ENCODE measurements at regions not wholly inside any gene's neighbourhood (a gene's known extent, or its start where the extent isn't known, plus 50 kb on each side); places are given as distances from the start of the nearest gene placed in this dataset.
"Not testable (repeated sequence)": the region's sequence is repeated elsewhere in the genome, so short reads cannot be mapped to it uniquely, and the experiment has no call there.

GRCh38 chrX:131869182-131869581, 153.9 kb upstream of the STK26 start:
- no peak overlapping the region for H3K27ac ChIP-seq (ENCODE audit: low read depth in 1 of 2, low read length in 1 of 2)
- TF ChIP-seq, protein P1, sequence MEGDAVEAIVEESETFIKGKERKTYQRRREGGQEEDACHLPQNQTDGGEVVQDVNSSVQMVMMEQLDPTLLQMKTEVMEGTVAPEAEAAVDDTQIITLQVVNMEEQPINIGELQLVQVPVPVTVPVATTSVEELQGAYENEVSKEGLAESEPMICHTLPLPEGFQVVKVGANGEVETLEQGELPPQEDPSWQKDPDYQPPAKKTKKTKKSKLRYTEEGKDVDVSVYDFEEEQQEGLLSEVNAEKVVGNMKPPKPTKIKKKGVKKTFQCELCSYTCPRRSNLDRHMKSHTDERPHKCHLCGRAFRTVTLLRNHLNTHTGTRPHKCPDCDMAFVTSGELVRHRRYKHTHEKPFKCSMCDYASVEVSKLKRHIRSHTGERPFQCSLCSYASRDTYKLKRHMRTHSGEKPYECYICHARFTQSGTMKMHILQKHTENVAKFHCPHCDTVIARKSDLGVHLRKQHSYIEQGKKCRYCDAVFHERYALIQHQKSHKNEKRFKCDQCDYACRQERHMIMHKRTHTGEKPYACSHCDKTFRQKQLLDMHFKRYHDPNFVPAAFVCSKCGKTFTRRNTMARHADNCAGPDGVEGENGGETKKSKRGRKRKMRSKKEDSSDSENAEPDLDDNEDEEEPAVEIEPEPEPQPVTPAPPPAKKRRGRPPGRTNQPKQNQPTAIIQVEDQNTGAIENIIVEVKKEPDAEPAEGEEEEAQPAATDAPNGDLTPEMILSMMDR (IDR thresholded peaks at IDR 0.05; ENCODE audit: control extremely low read depth, extremely low read depth): no peak
- no peaks in the 10 kb centered on the region for H3K36me3 ChIP-seq (ENCODE audit: control insufficient read depth in 4 of 4, insufficient read depth in 4 of 4, low read length in 4 of 4)
- H3K9ac ChIP-seq (ENCODE audit: insufficient read depth in 1 of 2, low read length in 2 of 2): no peak overlapping the region
- DNase-seq (no peak), ATAC-seq (ENCODE audit: insufficient read depth, low FRiP score) (no peak)
- H3K9me3 ChIP-seq (ENCODE audit: control insufficient read depth in 4 of 4, insufficient read depth in 3 of 4, low read length in 3 of 4): no peaks in the 10 kb centered on the region
- H3K27me3 ChIP-seq (ENCODE audit: control insufficient read depth in 3 of 3, insufficient read depth in 3 of 3, low read length in 2 of 3): peaks cover 0 to 42% (median 27%) of the 10 kb centered on the region in 3 donors
- H3K4me1 ChIP-seq (ENCODE audit: control insufficient read depth in 5 of 5, insufficient read depth in 5 of 5, low read length in 5 of 5): no peaks in the 10 kb centered on the region
- H3K4me3 ChIP-seq: no peak overlapping the region

- no peak overlapping the region for H3K4me3 ChIP-seq
- no peak overlapping the region for H3K9ac ChIP-seq (ENCODE audit: insufficient read depth in 1 of 2, low read length in 2 of 2)
- WGBS, 2 donors: 88 to 93% methylated on average over 3 of the region's 3 CpGs
- no peak for DNase-seq
- no peak for ATAC-seq (ENCODE audit: insufficient read depth, low FRiP score)
- peaks cover 0 to 32% (median 18%) of the 10 kb centered on the region in 3 donors for H3K27me3 ChIP-seq (ENCODE audit: control insufficient read depth in 3 of 3, insufficient read depth in 3 of 3, low read length in 2 of 3)
- no peak overlapping the region for H3K27ac ChIP-seq (ENCODE audit: low read depth in 1 of 2, low read length in 1 of 2)
- H3K9me3 ChIP-seq (ENCODE audit: control insufficient read depth in 4 of 4, insufficient read depth in 3 of 4, low read length in 3 of 4): no peaks in the 10 kb centered on the region
- TF ChIP-seq, protein P1 (IDR thresholded peaks at IDR 0.05; ENCODE audit: control extremely low read depth, extremely low read depth): no peak
- H3K4me1 ChIP-seq (ENCODE audit: control insufficient read depth in 5 of 5, insufficient read depth in 5 of 5, low read length in 5 of 5): no peaks in the 10 kb centered on the region
- no peaks in the 10 kb centered on the region for H3K36me3 ChIP-seq (ENCODE audit: control insufficient read depth in 4 of 4, insufficient read depth in 4 of 4, low read length in 4 of 4)
Observed at GRCh38 chrX:131874300-131874699, 148.8 kb upstream of the STK26 start.

- DNase-seq; H3K36me3 ChIP-seq (ENCODE audit: control insufficient read depth in 4 of 4, insufficient read depth in 4 of 4, low read length in 4 of 4); H3K4me1 ChIP-seq (ENCODE audit: control insufficient read depth in 5 of 5, insufficient read depth in 5 of 5, low read length in 5 of 5); H3K4me3 ChIP-seq; H3K27ac ChIP-seq (ENCODE audit: low read depth in 1 of 2, low read length in 1 of 2); H3K9me3 ChIP-seq (ENCODE audit: control insufficient read depth in 4 of 4, insufficient read depth in 3 of 4, low read length in 3 of 4); ATAC-seq (ENCODE audit: insufficient read depth, low FRiP score); H3K9ac ChIP-seq (ENCODE audit: insufficient read depth in 1 of 2, low read length in 2 of 2): not testable (repeated sequence)
- WGBS, 2 donors: 75 to 83% methylated on average over 1 of the region's 1 CpG
- H3K27me3 ChIP-seq (ENCODE audit: control insufficient read depth in 3 of 3, insufficient read depth in 3 of 3, low read length in 2 of 3): peaks cover 3 to 35% (median 22%) of the 10 kb centered on the region in 3 donors
Observed at GRCh38 chrX:131875827-131876226, 147.3 kb upstream of the STK26 start.

DNA sequence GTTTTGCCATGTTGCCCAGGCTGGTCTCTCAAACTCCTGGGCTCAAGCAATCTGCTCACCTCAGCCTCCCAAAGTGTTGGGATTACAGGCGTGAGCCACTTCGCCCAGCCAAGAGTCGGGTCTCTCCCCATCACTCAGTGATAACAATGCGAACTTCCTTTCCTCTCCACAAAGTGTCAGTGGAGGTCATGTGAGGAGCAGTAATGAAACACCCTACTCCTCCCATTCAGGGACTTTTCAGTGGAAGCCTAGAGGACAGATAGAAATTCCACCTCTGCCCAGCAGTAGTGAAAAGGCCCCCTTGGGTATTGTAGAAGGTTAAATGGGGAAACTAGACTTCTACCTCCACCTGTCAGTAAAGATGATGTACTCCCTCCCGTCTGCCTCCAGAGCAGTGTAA, 141.9 kb upstream of the STK26 start:
- Histone ChIP-seq H3K27me3 (ENCODE audit: control insufficient read depth in 3 of 3, insufficient read depth in 3 of 3, low read length in 2 of 3) (peaks cover 3 to 62% (median 41%) of the 10 kb centered on the region in 3 donors), H3K9me3 (ENCODE audit: control insufficient read depth in 4 of 4, insufficient read depth in 3 of 4, low read length in 3 of 4) (no peaks in the 10 kb centered on the region), H3K9ac (ENCODE audit: insufficient read depth in 1 of 2, low read length in 2 of 2) (no peak overlapping the region), H3K4me1 (ENCODE audit: control insufficient read depth in 5 of 5, insufficient read depth in 5 of 5, low read length in 5 of 5) (no peaks in the 10 kb centered on the region), H3K27ac (ENCODE audit: low read depth in 1 of 2, low read length in 1 of 2) (no peak overlapping the region), H3K36me3 (ENCODE audit: control insufficient read depth in 4 of 4, insufficient read depth in 4 of 4, low read length in 4 of 4) (no peaks in the 10 kb centered on the region), H3K4me3 (no peak overlapping the region)
- TF ChIP-seq, protein P1 (IDR thresholded peaks at IDR 0.05; ENCODE audit: control extremely low read depth, extremely low read depth): no peak
- WGBS, 2 donors: 62 to 63% methylated on average over 5 of the region's 5 CpGs
- DNase-seq: no peak
- no peak for ATAC-seq (ENCODE audit: insufficient read depth, low FRiP score)

GRCh38 chrX:131885042-131885441, 138.1 kb upstream of the STK26 start:
- not testable (repeated sequence) for H3K27ac ChIP-seq (ENCODE audit: low read depth in 1 of 2, low read length in 1 of 2)
- H3K27me3 ChIP-seq (ENCODE audit: control insufficient read depth in 3 of 3, insufficient read depth in 3 of 3, low read length in 2 of 3): peaks cover 3 to 49% (median 38%) of the 10 kb centered on the region in 3 donors

DNA sequence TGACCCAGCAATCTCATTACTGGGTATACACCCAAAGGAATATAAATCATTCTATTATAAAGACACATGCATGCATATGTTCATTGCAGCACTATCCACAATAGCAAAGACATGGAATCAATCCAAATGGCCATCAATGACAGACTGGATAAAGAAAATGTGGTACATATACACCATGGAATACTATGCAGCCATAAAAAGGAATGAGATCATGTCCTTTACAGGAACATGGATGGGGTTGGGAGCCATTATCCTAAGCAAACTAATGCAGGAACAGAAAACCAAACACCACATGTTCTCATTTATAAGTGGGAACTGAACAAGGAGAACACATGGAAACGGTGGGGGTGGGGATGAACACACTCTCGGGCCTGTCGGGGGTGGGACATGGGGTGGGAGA, 129.2 kb upstream of the STK26 start:
- peaks cover 0 to 79% (median 61%) of the 10 kb centered on the region in 3 donors for H3K27me3 ChIP-seq (ENCODE audit: control insufficient read depth in 3 of 3, insufficient read depth in 3 of 3, low read length in 2 of 3)
- H3K36me3 ChIP-seq (ENCODE audit: control insufficient read depth in 4 of 4, insufficient read depth in 4 of 4, low read length in 4 of 4); DNase-seq; H3K9me3 ChIP-seq (ENCODE audit: control insufficient read depth in 4 of 4, insufficient read depth in 3 of 4, low read length in 3 of 4); H3K4me3 ChIP-seq; H3K4me1 ChIP-seq (ENCODE audit: control insufficient read depth in 5 of 5, insufficient read depth in 5 of 5, low read length in 5 of 5); H3K9ac ChIP-seq (ENCODE audit: insufficient read depth in 1 of 2, low read length in 2 of 2); H3K27ac ChIP-seq (ENCODE audit: low read depth in 1 of 2, low read length in 1 of 2); ATAC-seq (ENCODE audit: insufficient read depth, low FRiP score): not testable (repeated sequence)
- 93 to 98% methylated on average over 3 of the region's 3 CpGs for WGBS, 2 donors

More at GRCh38 chrX:131885042-131885441, 138.1 kb upstream of the STK26 start:
- not testable (repeated sequence) for H3K36me3 ChIP-seq (ENCODE audit: control insufficient read depth in 4 of 4, insufficient read depth in 4 of 4, low read length in 4 of 4); DNase-seq; H3K4me1 ChIP-seq (ENCODE audit: control insufficient read depth in 5 of 5, insufficient read depth in 5 of 5, low read length in 5 of 5); ATAC-seq (ENCODE audit: insufficient read depth, low FRiP score); H3K9me3 ChIP-seq (ENCODE audit: control insufficient read depth in 4 of 4, insufficient read depth in 3 of 4, low read length in 3 of 4); H3K4me3 ChIP-seq; H3K9ac ChIP-seq (ENCODE audit: insufficient read depth in 1 of 2, low read length in 2 of 2)
- 67 to 100% methylated on average over 1 of the region's 1 CpG for WGBS, 2 donors
